ENCODE measurements at regions not wholly inside any gene's neighbourhood (a gene's known extent, or its start where the extent isn't known, plus 50 kb on each side); places are given as distances from the start of the nearest gene placed in this dataset.

- Mint-ChIP-seq H3K4me3 (no peak overlapping the region), H3K4me1 (no peaks in the 10 kb centered on the region), H3K36me3 (no peaks in the 10 kb centered on the region), H3K27me3 (no peaks in the 10 kb centered on the region), H3K9me3 (no peaks in the 10 kb centered on the region), H3K27ac (no peak overlapping the region)
- CTCF ChIA-PET = no interaction called here
- DNase-seq = no peak
Measured at GRCh38 chr3:3745693-3746092, 53.5 kb upstream of the LRRN1 start.

DNA sequence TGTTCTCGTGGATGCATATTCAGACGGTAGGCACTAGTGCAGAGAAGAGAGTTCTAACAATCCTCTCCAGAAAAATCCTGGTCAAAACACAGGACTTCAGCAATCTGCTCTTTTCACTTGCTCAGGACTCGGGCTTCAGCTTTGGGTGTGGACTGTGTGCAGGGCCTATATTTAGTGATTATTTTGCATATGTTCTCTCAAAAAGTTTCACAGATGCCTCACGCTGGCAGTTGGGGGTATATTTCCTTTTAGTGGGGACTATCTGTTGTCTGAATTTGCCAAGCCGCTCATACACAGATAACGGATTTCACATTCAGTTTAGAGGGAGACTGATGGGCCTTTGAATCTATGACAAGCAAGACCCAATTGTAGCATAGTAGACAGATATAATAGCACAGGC is 54.4 kb upstream of the LRRN1 start:
- H3K9me3 Mint-ChIP-seq = no peaks in the 10 kb centered on the region
- H3K27ac Mint-ChIP-seq = no peak overlapping the region
- CTCF ChIA-PET = no interaction called here
- DNase-seq = no peak
- no peaks in the 10 kb centered on the region for H3K36me3 Mint-ChIP-seq
- H3K4me3 Mint-ChIP-seq = no peak overlapping the region
- no peaks in the 10 kb centered on the region for H3K4me1 Mint-ChIP-seq
- H3K27me3 Mint-ChIP-seq = no peaks in the 10 kb centered on the region

DNA sequence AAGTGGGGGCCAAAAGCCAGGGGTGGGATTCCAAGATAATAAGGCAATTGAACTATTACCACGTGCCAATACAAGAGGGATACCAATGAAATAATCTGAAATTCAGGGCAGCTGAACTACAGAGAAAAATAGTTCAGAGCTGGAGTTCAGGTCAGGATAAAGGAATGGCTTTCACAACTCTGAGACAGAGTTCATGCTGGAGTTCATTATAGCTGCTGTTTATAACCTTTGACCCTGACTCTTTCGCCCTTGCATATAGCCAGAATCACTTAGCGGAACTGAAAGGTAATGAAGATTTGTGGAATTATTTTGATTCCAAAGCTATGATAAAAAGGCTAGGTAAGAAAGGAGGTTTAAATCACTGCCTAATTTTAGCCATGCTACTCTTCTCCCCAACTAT is 55.5 kb upstream of the LRRN1 start:
- Mint-ChIP-seq H3K9me3 (no peaks in the 10 kb centered on the region), H3K27me3 (no peaks in the 10 kb centered on the region), H3K4me1 (no peaks in the 10 kb centered on the region), H3K36me3 (no peaks in the 10 kb centered on the region), H3K4me3 (no peak overlapping the region), H3K27ac (no peak overlapping the region)
- DNase-seq = no peak
- CTCF ChIA-PET = interaction anchor here (0.7 kb wide), 1 partner anchor 29 kb away, joined by 4 read pairs; no protein-coding TSS in a partner anchor

- H3K9me3 Mint-ChIP-seq = no peaks in the 10 kb centered on the region
Measured at GRCh38 chr3:3740061-3740460, 59.2 kb upstream of the LRRN1 start.

GRCh38 chr3:3739330-3740060 is 59.7 kb upstream of the LRRN1 start:
- Mint-ChIP-seq H3K4me3 (no peak overlapping the region), H3K27me3 (no peaks in the 10 kb centered on the region), H3K27ac (no peak overlapping the region), H3K9me3 (no peaks in the 10 kb centered on the region), H3K4me1 (no peaks in the 10 kb centered on the region), H3K36me3 (no peaks in the 10 kb centered on the region)
- CTCF ChIA-PET = no interaction called here
- DNase-seq = no peak

More at GRCh38 chr3:3740061-3740460, 59.2 kb upstream of the LRRN1 start:
- no peak overlapping the region for H3K27ac Mint-ChIP-seq
- H3K27me3 Mint-ChIP-seq = no peaks in the 10 kb centered on the region
- DNase-seq = no peak
- H3K4me3 Mint-ChIP-seq = no peak overlapping the region
- H3K36me3 Mint-ChIP-seq = no peaks in the 10 kb centered on the region
- no peaks in the 10 kb centered on the region for H3K4me1 Mint-ChIP-seq
- CTCF ChIA-PET = no interaction called here

GRCh38 chr3:3737531-3737930 is 61.7 kb upstream of the LRRN1 start:
- Mint-ChIP-seq H3K4me1 (no peaks in the 10 kb centered on the region), H3K9me3 (no peaks in the 10 kb centered on the region), H3K27ac (no peak overlapping the region), H3K27me3 (no peaks in the 10 kb centered on the region), H3K36me3 (no peaks in the 10 kb centered on the region), H3K4me3 (no peak overlapping the region)
- no peak for DNase-seq
- CTCF ChIA-PET = no interaction called here

DNA sequence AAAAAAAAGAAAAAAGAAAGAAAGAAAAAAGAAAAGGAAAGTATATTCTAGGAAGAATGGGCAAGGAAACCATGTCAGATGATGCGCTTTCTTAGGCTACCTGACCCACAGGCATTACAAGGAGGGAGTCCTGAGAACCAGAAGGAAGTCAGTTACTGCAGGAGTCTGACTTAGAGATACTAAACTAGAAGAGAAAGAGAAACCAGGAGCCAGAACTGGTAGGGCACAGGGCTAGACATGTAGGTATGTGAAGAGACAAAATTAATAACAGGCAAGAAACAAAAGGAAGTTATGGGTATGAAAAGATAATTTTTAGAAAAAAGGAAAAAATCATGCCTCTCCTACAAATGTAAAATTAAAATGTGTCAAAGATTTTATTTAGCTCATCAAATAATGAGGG is 63.3 kb upstream of the LRRN1 start:
- Mint-ChIP-seq H3K27me3 (no peaks in the 10 kb centered on the region), H3K36me3 (no peaks in the 10 kb centered on the region), H3K9me3 (no peaks in the 10 kb centered on the region), H3K4me1 (no peaks in the 10 kb centered on the region), H3K27ac (no peak overlapping the region), H3K4me3 (no peak overlapping the region)
- DNase-seq = no peak
- CTCF ChIA-PET = no interaction called here

DNA sequence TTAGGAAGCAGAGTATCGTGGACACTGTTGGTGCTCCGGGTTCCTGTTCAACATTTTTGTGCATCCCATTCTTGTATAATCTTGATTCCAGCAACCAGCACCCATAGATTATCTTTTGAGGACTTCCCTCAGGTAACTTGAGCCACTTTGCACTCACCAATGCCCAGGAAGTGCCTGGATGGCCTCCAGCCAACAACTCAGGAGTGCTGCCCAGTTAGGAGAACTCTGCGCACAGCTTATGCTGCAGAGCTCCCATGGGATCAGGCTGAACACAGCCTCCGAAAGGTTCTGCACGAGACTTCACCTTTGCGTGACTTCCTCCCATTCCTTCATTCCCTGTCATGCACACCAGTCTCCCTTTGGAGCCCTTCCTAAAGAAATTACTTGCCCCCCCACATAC is 64.3 kb upstream of the LRRN1 start:
- Mint-ChIP-seq H3K27ac (no peak overlapping the region), H3K4me1 (no peaks in the 10 kb centered on the region), H3K36me3 (no peaks in the 10 kb centered on the region), H3K9me3 (no peaks in the 10 kb centered on the region), H3K27me3 (no peaks in the 10 kb centered on the region), H3K4me3 (no peak overlapping the region)
- DNase-seq = no peak
- CTCF ChIA-PET = no interaction called here

GRCh38 chr3:3729261-3729660 is 70.0 kb upstream of the LRRN1 start:
- Mint-ChIP-seq H3K9me3 (no peaks in the 10 kb centered on the region), H3K27me3 (no peaks in the 10 kb centered on the region), H3K4me3 (no peak overlapping the region), H3K27ac (no peak overlapping the region), H3K4me1 (no peaks in the 10 kb centered on the region), H3K36me3 (no peaks in the 10 kb centered on the region)
- no peak for DNase-seq
- CTCF ChIA-PET = no interaction called here

DNA sequence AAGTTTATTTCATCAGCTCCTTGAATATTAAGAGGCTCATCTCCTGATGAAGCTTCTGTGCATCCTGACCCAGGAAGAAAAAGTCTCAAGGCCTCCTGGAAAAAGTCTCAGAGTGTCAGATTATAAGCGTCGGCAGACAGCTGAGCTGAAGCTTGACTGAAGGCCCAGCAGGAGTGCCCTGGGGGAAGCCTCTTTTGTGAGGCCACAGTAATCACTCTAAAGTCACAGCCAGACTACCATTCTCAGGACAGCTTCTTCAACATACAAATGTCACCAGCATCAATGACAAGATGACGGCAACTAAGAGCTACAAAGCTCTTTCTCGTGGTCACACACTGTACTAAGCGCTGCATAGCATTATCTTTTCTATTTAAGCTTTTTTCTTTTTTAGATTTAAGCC is 72.7 kb upstream of the LRRN1 start:
- CTCF ChIA-PET = no interaction called here
- Mint-ChIP-seq H3K27me3 (no peaks in the 10 kb centered on the region), H3K9me3 (no peaks in the 10 kb centered on the region), H3K27ac (no peak overlapping the region), H3K36me3 (no peaks in the 10 kb centered on the region), H3K4me1 (no peaks in the 10 kb centered on the region), H3K4me3 (no peak overlapping the region)
- no peak for DNase-seq

DNA sequence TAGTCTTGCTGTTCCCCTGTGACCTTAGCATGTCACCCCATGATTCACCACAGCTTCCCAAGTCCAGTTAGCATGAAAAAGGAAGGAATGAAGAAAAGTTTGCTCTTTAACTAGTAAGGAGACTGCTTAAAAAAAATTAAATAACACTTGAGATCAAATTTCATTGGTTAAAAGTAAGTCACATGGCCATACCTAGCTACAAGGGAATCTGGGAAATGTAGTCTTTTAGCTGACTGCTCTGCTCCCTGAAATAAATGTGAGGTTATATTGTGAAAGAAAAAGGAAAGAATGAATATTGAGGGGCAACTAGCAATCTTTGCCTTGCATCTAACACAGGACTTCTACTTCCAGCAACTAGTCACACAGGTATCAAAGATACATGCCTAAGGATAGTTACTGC is 84.7 kb upstream of the LRRN1 start:
- H3K36me3 Mint-ChIP-seq = no peaks in the 10 kb centered on the region
- H3K4me3 Mint-ChIP-seq = no peak overlapping the region
- H3K9me3 Mint-ChIP-seq = peaks cover 2% of the 10 kb centered on the region
- no peak for DNase-seq
- CTCF ChIA-PET = interaction anchor here (0.8 kb wide), 1 partner anchor 29 kb away, joined by 4 read pairs; no protein-coding TSS in a partner anchor
- no peak overlapping the region for H3K27ac Mint-ChIP-seq
- no peaks in the 10 kb centered on the region for H3K27me3 Mint-ChIP-seq
- H3K4me1 Mint-ChIP-seq = no peaks in the 10 kb centered on the region

DNA sequence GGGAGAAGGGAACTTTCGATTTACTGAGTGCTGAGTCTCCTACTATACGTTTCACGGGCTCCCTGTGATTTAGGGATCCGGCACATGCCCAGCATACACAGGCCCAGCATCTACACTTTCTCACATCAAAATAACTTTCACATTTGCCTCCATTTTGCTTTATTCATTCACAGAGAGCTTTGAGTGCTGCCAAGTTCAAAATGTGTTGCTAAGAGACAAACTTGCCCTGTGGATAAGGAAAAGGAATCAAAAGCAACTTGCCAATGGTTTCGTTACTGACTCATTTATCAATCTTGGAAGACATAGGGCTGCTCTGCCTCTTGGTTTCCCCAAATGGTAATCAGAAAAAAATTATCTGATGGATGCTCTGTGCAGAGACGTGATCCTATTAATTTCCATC is 86.3 kb upstream of the LRRN1 start:
- no peak overlapping the region for H3K27ac Mint-ChIP-seq
- no peaks in the 10 kb centered on the region for H3K9me3 Mint-ChIP-seq
- H3K4me3 Mint-ChIP-seq = no peak overlapping the region
- no peaks in the 10 kb centered on the region for H3K27me3 Mint-ChIP-seq
- DNase-seq = no peak
- no peaks in the 10 kb centered on the region for H3K4me1 Mint-ChIP-seq
- H3K36me3 Mint-ChIP-seq = no peaks in the 10 kb centered on the region
- CTCF ChIA-PET = no interaction called here

- no peak overlapping the region for H3K4me3 Mint-ChIP-seq
- no peaks in the 10 kb centered on the region for H3K27me3 Mint-ChIP-seq
- no peaks in the 10 kb centered on the region for H3K36me3 Mint-ChIP-seq
- H3K9me3 Mint-ChIP-seq = no peaks in the 10 kb centered on the region
- CTCF ChIA-PET = no interaction called here
- H3K27ac Mint-ChIP-seq = no peak overlapping the region
- H3K4me1 Mint-ChIP-seq = no peaks in the 10 kb centered on the region
- no peak for DNase-seq
Measured at GRCh38 chr3:3708769-3709115, 90.5 kb upstream of the LRRN1 start.

DNA sequence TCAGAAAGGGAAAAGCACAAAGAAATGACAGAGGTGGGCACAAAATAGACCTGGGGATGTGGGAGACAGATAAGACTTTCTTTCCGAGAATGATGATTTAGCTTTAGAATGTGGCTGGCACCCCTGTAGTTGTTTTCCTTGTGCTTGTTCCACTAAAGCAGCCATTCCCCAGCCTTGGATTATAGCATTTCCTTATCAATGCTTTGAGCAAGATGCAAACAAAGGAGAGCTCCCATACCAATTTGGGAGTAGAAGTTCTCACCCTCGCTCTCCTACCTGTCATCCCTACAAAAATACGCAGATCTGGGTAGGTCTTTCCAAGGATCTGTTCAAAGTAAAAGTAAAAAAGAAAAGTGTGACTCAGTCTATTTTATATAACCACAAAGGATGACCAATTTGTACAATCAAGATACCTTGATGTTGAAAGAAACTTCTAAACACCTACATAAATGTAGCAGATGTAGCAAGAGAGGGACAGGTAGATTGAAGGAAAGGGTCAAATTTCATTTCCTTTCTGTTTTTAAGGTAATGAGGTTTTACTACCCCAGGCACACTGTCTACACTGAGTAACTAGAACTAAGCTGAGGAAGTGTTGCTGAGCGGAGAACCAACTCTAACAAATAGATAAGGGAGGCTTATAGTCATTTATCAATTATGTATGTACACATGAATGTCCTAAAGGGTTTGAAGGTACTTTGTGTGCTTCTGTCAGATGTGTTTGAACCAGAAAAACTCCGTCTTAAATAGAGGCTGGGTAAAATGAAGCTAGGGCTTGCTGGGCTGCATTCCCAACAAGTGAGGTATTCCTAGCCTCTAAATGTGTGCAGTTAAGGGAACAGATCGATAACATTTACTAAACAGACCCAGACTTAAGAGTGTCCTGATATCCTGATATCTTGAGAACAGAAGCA is 91.1 kb upstream of the LRRN1 start:
- Mint-ChIP-seq H3K4me1 (no peaks in the 10 kb centered on the region), H3K4me3 (no peak overlapping the region), H3K27ac (no peak overlapping the region), H3K27me3 (no peaks in the 10 kb centered on the region), H3K9me3 (no peaks in the 10 kb centered on the region), H3K36me3 (no peaks in the 10 kb centered on the region)
- CTCF ChIA-PET = no interaction called here
- DNase-seq = no peak

DNA sequence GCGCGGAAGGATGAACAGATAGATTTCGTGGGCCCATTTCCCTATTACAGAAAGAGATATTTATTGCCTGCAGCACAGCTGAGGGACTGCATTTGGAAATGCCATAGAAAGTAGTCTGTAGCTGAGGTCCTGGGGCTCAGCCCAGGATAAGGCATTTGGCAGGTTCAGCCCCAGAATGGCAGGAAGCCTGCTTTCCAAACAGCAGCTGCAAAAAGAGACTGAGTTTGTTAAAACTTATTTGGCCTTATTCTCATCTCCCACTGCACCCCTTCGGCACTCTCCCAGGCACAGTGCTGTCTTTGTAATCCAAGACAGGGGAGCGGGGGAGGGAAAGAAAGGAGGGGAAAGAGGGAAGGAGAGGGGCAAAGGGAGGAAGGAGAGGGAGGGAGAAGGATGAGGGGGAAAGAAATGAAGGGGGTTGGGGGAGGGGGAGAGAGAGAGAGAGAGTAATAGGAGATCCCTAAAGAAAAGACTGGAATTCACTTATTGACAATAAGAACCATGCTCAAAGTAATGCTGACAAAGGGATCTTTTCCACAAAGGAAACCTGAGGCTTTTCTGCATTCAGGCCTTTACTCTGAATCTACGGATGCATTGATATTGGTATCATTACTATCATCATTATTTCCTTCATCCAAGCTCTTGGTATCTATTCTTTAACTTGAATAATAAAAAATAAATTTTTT is 94.0 kb upstream of the LRRN1 start:
- DNase-seq = no peak
- CTCF ChIA-PET = no interaction called here
- Mint-ChIP-seq H3K9me3 (no peaks in the 10 kb centered on the region), H3K27me3 (no peaks in the 10 kb centered on the region), H3K36me3 (no peaks in the 10 kb centered on the region), H3K4me1 (no peaks in the 10 kb centered on the region), H3K4me3 (no peak overlapping the region), H3K27ac (no peak overlapping the region)

All from activated naive CD4-positive, alpha-beta T cell treated with anti-CD3 and anti-CD28 coated beads, Interleukin-2, amount 10 ng/mL, durations not matched to agents 7 days and 5 days (primary cell).